DOHH2 (cell line): ENCODE measurements at regions not wholly inside any gene's neighbourhood (a gene's known extent, or its start where the extent isn't known, plus 50 kb on each side); places are given as distances from the start of the nearest gene placed in this dataset.

Experiments
- CTCF ChIP-seq: fragments of 200-600 bp; sonication (generic); IDR thresholded peaks from one replicate; pipeline ENCODE4 v1.5.1; 2014; ENCODE audit warnings: antibody characterized with exemption, mild to moderate bottlenecking, low read depth, low read length; ENCODE audit not compliant: poor library complexity, severe bottlenecking
- EZH2phosphoT487 ChIP-seq: fragments of 200-600 bp; sonication (generic); IDR thresholded peaks from 2 replicates; pipeline ENCODE4 v1.6.1; 2017; ENCODE audit warnings: borderline replicate concordance, mild to moderate bottlenecking, antibody characterized with exemption, low read length, moderate library complexity, mixed read lengths

GRCh38 chr6:148090326-148090725 lies 252.3 kb upstream of the SASH1 start:
- TF ChIP-seq CTCF (no peak), EZH2phosphoT487 (no peak)
